HG02870 (cell line): ENCODE measurements at regions not wholly inside any gene's neighbourhood (a gene's known extent, or its start where the extent isn't known, plus 50 kb on each side); places are given as distances from the start of the nearest gene placed in this dataset.
"Not testable (repeated sequence)": the region's sequence is repeated elsewhere in the genome, so short reads cannot be mapped to it uniquely, and the experiment has no call there.

Experiments
- ATAC-seq: cut with Tn5 transposase; IDR thresholded peaks from one replicate; pipeline ENCODE4 v1.9.1; 2021; ENCODE audit warnings: mild to moderate bottlenecking, moderate library complexity; ENCODE audit not compliant: unreplicated experiment

GRCh38 chr11:95652002-95652472 is 137.5 kb downstream of the FAM76B start:
- no peak for ATAC-seq

GRCh38 chr11:95650276-95650675 is 139.3 kb downstream of the FAM76B start:
- ATAC-seq: no peak

GRCh38 chr11:95647871-95648270 is 141.7 kb downstream of the FAM76B start:
- no peak for ATAC-seq

GRCh38 chr11:95647355-95647754 is 142.2 kb downstream of the FAM76B start:
- no peak for ATAC-seq

GRCh38 chr11:95641495-95641894 is 148.1 kb downstream of the FAM76B start:
- ATAC-seq: peak; percentile 100

GRCh38 chr11:95638501-95638900 is 151.1 kb downstream of the FAM76B start:
- ATAC-seq: no peak

- ATAC-seq: no peak
These were observed 164.2 kb downstream of the FAM76B start for GRCh38 chr11:95625164-95625900.

GRCh38 chr11:95616256-95616804 is 173.3 kb downstream of the FAM76B start:
- no peak for ATAC-seq

- ATAC-seq: no peak
These were observed 177.8 kb downstream of the FAM76B start for GRCh38 chr11:95611827-95612226.

GRCh38 chr11:95610185-95610584 is 179.4 kb downstream of the FAM76B start:
- ATAC-seq: not testable (repeated sequence)

GRCh38 chr11:95608093-95608492 is 181.5 kb downstream of the FAM76B start:
- no peak for ATAC-seq

- ATAC-seq: no peak
These were observed 182.8 kb downstream of the FAM76B start for GRCh38 chr11:95606824-95607223.

GRCh38 chr11:95605271-95605940 is 184.2 kb downstream of the FAM76B start:
- ATAC-seq: no peak

- ATAC-seq: no peak
These were observed 189.5 kb downstream of the FAM76B start for GRCh38 chr11:95599959-95600586.

GRCh38 chr11:95595973-95596489 is 193.6 kb downstream of the FAM76B start:
- ATAC-seq: no peak

- ATAC-seq: no peak
These were observed 194.0 kb downstream of the FAM76B start for GRCh38 chr11:95595541-95595940.

- no peak for ATAC-seq
These were observed 196.5 kb downstream of the FAM76B start for GRCh38 chr11:95593111-95593510.

- no peak for ATAC-seq
These were observed 197.1 kb downstream of the FAM76B start for GRCh38 chr11:95592471-95592870.

- ATAC-seq: no peak
These were observed 199.5 kb downstream of the FAM76B start for GRCh38 chr11:95589893-95590612.

GRCh38 chr11:95588821-95589220 is 200.8 kb downstream of the FAM76B start:
- no peak for ATAC-seq

- no peak for ATAC-seq
These were observed 202.9 kb downstream of the FAM76B start for GRCh38 chr11:95586661-95587060.
